ENCODE measurements at regions not wholly inside any gene's neighbourhood (a gene's known extent, or its start where the extent isn't known, plus 50 kb on each side); places are given as distances from the start of the nearest gene placed in this dataset.

GRCh38 chr2:12932192-12932591, 215.5 kb downstream of the TRIB2 start:
- no peak for TF ChIP-seq CTCF (conservative IDR thresholded peaks at IDR 0.05)
- TF ChIP-seq ZFX (IDR thresholded peaks at IDR 0.05) = no peak

Measured in C4-2B (cell line).